H9 (cell line): ENCODE measurements at regions not wholly inside any gene's neighbourhood (a gene's known extent, or its start where the extent isn't known, plus 50 kb on each side); places are given as distances from the start of the nearest gene placed in this dataset.

Experiments
- DNase-seq: peaks from one replicate; pipeline ENCODE4 v3.0.0-alpha.2; 2017
- H2AFZ ChIP-seq: one replicate; pipeline ENCODE4 v1.6.1; 2013; ENCODE audit warnings: mild to moderate bottlenecking, low read length, control low read depth, moderate library complexity
- H2AK5ac ChIP-seq: 2 replicates; pipeline ENCODE4 v1.6.1; 2013; ENCODE audit warnings: low read length, control low read depth, mixed read lengths; ENCODE audit not compliant: insufficient read length
- H2BK120ac ChIP-seq: one replicate; pipeline ENCODE4 v1.6.1; 2013; ENCODE audit warnings: low read depth, mild to moderate bottlenecking, low read length, control low read depth, inconsistent platforms; ENCODE audit not compliant: poor library complexity, severe bottlenecking
- H2BK12ac ChIP-seq: 2 replicates; pipeline ENCODE4 v1.6.1; 2013; ENCODE audit warnings: low read length, control low read depth, mixed read lengths, low read depth; ENCODE audit not compliant: insufficient read length
- H2BK15ac ChIP-seq: 2 replicates; pipeline ENCODE4 v1.6.1; 2013; ENCODE audit warnings: low read depth, low read length, control low read depth
- H2BK20ac ChIP-seq: one replicate; pipeline ENCODE4 v1.6.1; 2013; ENCODE audit warnings: low read depth, mild to moderate bottlenecking, low read length, control low read depth, inconsistent platforms; ENCODE audit not compliant: poor library complexity, severe bottlenecking
- H2BK5ac ChIP-seq: 2 replicates; pipeline ENCODE4 v1.6.1; 2013; ENCODE audit warnings: low read length, control low read depth, mixed read lengths; ENCODE audit not compliant: insufficient read length
- H3K14ac ChIP-seq: 2 replicates; pipeline ENCODE4 v1.6.1; 2013; ENCODE audit warnings: low read length, control low read depth; ENCODE audit not compliant: insufficient read depth
- H3K18ac ChIP-seq: 2 replicates; pipeline ENCODE4 v1.6.1; 2013; ENCODE audit warnings: low read depth, mild to moderate bottlenecking, mixed read lengths, low read length, control low read depth; ENCODE audit not compliant: insufficient read length
- H3K23ac ChIP-seq: 2 replicates; pipeline ENCODE4 v1.6.1; 2013; ENCODE audit warnings: low read length, control low read depth, mixed read lengths, low read depth; ENCODE audit not compliant: insufficient read length
- H3K23me2 ChIP-seq: 2 replicates; pipeline ENCODE4 v1.6.1; 2013; ENCODE audit warnings: low read depth, mild to moderate bottlenecking, mixed read lengths, low read length, control low read depth; ENCODE audit not compliant: insufficient read length, poor library complexity, severe bottlenecking
- H3K27ac ChIP-seq: 2 replicates; pipeline ENCODE4 v1.5.1; 2013; ENCODE audit warnings: low read length, control low read depth, mixed read lengths, low read depth; ENCODE audit not compliant: insufficient read length
- H3K27me3 ChIP-seq: 2 replicates; pipeline ENCODE4 v1.6.1; 2013; ENCODE audit warnings: low read length, control low read depth, inconsistent platforms; ENCODE audit not compliant: insufficient read depth
- H3K4ac ChIP-seq: 2 replicates; pipeline ENCODE4 v1.6.1; 2013; ENCODE audit warnings: low read depth, mild to moderate bottlenecking, control low read depth, inconsistent platforms, low read length, moderate library complexity
- H3K4me1 ChIP-seq: 2 replicates; pipeline ENCODE4 v1.6.1; 2013; ENCODE audit warnings: low read length, control low read depth, inconsistent platforms; ENCODE audit not compliant: insufficient read depth
- H3K4me2 ChIP-seq: 2 replicates; pipeline ENCODE4 v1.6.1; 2013; ENCODE audit warnings: low read length, control low read depth, mixed read lengths; ENCODE audit not compliant: insufficient read length, insufficient read depth
- H3K56ac ChIP-seq: 2 replicates; pipeline ENCODE4 v1.6.1; 2013; ENCODE audit warnings: low read depth, mild to moderate bottlenecking, mixed read lengths, low read length, control low read depth; ENCODE audit not compliant: insufficient read length
- H3K79me1 ChIP-seq: 2 replicates; pipeline ENCODE4 v1.6.1; 2013; ENCODE audit warnings: low read depth, mild to moderate bottlenecking, moderate library complexity, low read length, control low read depth, inconsistent platforms; ENCODE audit not compliant: insufficient read depth, poor library complexity, severe bottlenecking
- H3K79me2 ChIP-seq: 2 replicates; pipeline ENCODE4 v1.6.1; 2013; ENCODE audit warnings: low read length, control low read depth, inconsistent platforms; ENCODE audit not compliant: insufficient read depth
- H3K9ac ChIP-seq: 2 replicates; pipeline ENCODE4 v1.6.1; 2013; ENCODE audit warnings: low read length, control low read depth, mixed read lengths; ENCODE audit not compliant: insufficient read length; ENCODE audit errors: extremely low read depth
- H3K9me3 ChIP-seq: one replicate; pipeline ENCODE4 v1.6.1; 2013; ENCODE audit warnings: low read depth, low read length, inconsistent platforms; ENCODE audit not compliant: control insufficient read depth
- H3T11ph ChIP-seq: one replicate; pipeline ENCODE4 v1.6.1; 2013; ENCODE audit warnings: mild to moderate bottlenecking, low read length, control low read depth, inconsistent platforms
- H4K20me1 ChIP-seq: one replicate; pipeline ENCODE4 v1.6.1; 2013; ENCODE audit not compliant: control insufficient read depth, insufficient read length, insufficient read depth
- H4K5ac ChIP-seq: 2 replicates; pipeline ENCODE4 v1.6.1; 2013; ENCODE audit warnings: low read depth, mild to moderate bottlenecking, mixed read lengths, low read length, control low read depth; ENCODE audit not compliant: insufficient read length
- H4K8ac ChIP-seq: replicated peaks from 2 replicates; pipeline ENCODE4 v1.6.1; 2013; ENCODE audit warnings: low read length, control low read depth, mixed read lengths, low read depth; ENCODE audit not compliant: insufficient read length
- H4K91ac ChIP-seq: 2 replicates; pipeline ENCODE4 v1.6.1; 2013; ENCODE audit warnings: low read depth, mild to moderate bottlenecking, moderate library complexity, mixed read lengths, low read length, control low read depth; ENCODE audit not compliant: insufficient read length
- H3K27ac Mint-ChIP-seq, 3 experiments: 2 replicates in 2 of 3; 3 replicates in 1 of 3; pipeline ENCODE4 v1.8.0; 2020 to 2021; ENCODE audit warnings: mixed read lengths in 3 of 3, mild to moderate bottlenecking in 1 of 3, moderate library complexity in 1 of 3
- H3K27me3 Mint-ChIP-seq: 2 replicates; pipeline ENCODE4 v1.8.0; 2021; ENCODE audit warnings: low read depth, mild to moderate bottlenecking, moderate library complexity, mixed read lengths
- H3K36me3 Mint-ChIP-seq, 3 experiments: 2 replicates in 2 of 3; 3 replicates in 1 of 3; pipeline ENCODE4 v1.8.0; 2020 to 2021; ENCODE audit warnings: low read depth in 3 of 3, mixed read lengths in 3 of 3; ENCODE audit not compliant: insufficient read depth in 1 of 3
- H3K4me1 Mint-ChIP-seq, 2 experiments: 2 replicates each; pipeline ENCODE4 v1.8.0; 2020; ENCODE audit warnings: mixed read lengths in 2 of 2
- H3K4me3 Mint-ChIP-seq, 2 experiments: 2 replicates in 1 of 2; 3 replicates in 1 of 2; pipeline ENCODE4 v1.8.0; 2020 to 2021; ENCODE audit warnings: mild to moderate bottlenecking in 2 of 2, mixed read lengths in 2 of 2, moderate library complexity in 1 of 2
- H3K9me3 Mint-ChIP-seq, 2 experiments: 2 replicates in 1 of 2; 3 replicates in 1 of 2; pipeline ENCODE4 v1.8.0; 2020; ENCODE audit warnings: mild to moderate bottlenecking in 2 of 2, mixed read lengths in 2 of 2, moderate library complexity in 1 of 2
- CTCF ChIP-seq: fragments of 200-600 bp; sonication (generic); conservative IDR thresholded peaks from 3 replicates; pipeline ENCODE4 v1.8.0; 2021; ENCODE audit warnings: antibody characterized with exemption, mild to moderate bottlenecking
- WGBS: extraction: QIAGEN DNeasy Blood & Tissue Kit; methylation state at CpG from one replicate; pipeline ENCODE4 v1.1.7; 2013; ENCODE audit warnings: missing lambda C conversion rate, low lambda C conversion rate, mixed read lengths; ENCODE audit not compliant: insufficient read length; ENCODE audit errors: extremely low coverage; 5-methylcytosine and 5-hydroxymethylcytosine counted together

DNA sequence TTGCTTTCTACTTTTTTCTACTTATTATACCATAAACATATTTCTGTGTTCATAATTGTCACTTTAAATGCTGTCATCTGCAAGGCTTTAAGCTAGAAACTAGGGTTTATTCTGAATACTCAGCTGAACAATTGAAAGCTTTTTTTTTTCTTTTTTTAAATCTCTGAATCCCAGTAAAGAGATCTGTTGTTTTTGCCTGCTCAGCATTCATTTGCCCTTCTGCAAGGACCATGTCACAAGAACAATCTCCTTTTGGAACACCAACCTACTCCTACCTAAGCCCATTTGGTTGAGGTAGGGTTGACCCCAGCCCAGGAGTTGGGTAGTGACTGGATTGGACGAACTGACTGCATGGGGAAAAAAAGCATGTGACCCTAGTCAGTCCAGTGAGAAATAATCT, 92.6 kb downstream of the MZT1 start:
- no peaks in the 10 kb centered on the region for H3K79me2 ChIP-seq
- no peaks in the 10 kb centered on the region for H3K23me2 ChIP-seq
- H3K18ac ChIP-seq, result no peak overlapping the region
- H2BK5ac ChIP-seq, result no peak overlapping the region
- H3K36me3 Mint-ChIP-seq, result no peaks in the 10 kb centered on the region
- TF ChIP-seq CTCF, result no peak
- no peaks in the 10 kb centered on the region for H3K27me3 ChIP-seq
- H4K20me1 ChIP-seq, result no peaks in the 10 kb centered on the region
- H3K9me3 Mint-ChIP-seq, result no peaks in the 10 kb centered on the region; a peak in 1 of 5 replicates
- no peak overlapping the region for H2BK15ac ChIP-seq
- H3K27ac ChIP-seq, result no peak overlapping the region
- no peak overlapping the region for H2BK20ac ChIP-seq
- no peak overlapping the region for H3K14ac ChIP-seq
- H3K9me3 ChIP-seq, result no peaks in the 10 kb centered on the region
- H3K27ac Mint-ChIP-seq, result no peak overlapping the region
- WGBS, result no CpG with 5 or more reads among the region's 1 CpG
- no peak for DNase-seq
- H2BK120ac ChIP-seq, result no peak overlapping the region
- no peak overlapping the region for H3K56ac ChIP-seq
- no peak overlapping the region for H3K4ac ChIP-seq
- H3K23ac ChIP-seq, result no peak overlapping the region
- no peak overlapping the region for H2AFZ ChIP-seq
- no peak overlapping the region for H2AK5ac ChIP-seq
- H3K27me3 Mint-ChIP-seq, result no peaks in the 10 kb centered on the region; the same call in 1 of the 2 replicates
- H3K4me1 Mint-ChIP-seq, result peaks cover 28 to 31% of the 10 kb centered on the region in 2 experiments
- no peak overlapping the region for H3K9ac ChIP-seq
- no peak overlapping the region for H3K4me2 ChIP-seq
- H3K79me1 ChIP-seq, result no peaks in the 10 kb centered on the region
- H4K91ac ChIP-seq, result no peak overlapping the region
- no peak overlapping the region for H2BK12ac ChIP-seq
- no peak overlapping the region for H4K8ac ChIP-seq
- no peak overlapping the region for H3T11ph ChIP-seq
- H3K4me1 ChIP-seq, result peaks cover 5% of the 10 kb centered on the region; the same call in 1 of the 2 replicates
- H4K5ac ChIP-seq, result no peak overlapping the region
- H3K4me3 Mint-ChIP-seq, result no peak overlapping the region
